ENCODE measurements at regions not wholly inside any gene's neighbourhood (a gene's known extent, or its start where the extent isn't known, plus 50 kb on each side); places are given as distances from the start of the nearest gene placed in this dataset.

- no peak for DNase-seq
These were observed 477.4 kb downstream of the RSL24D1 start for GRCh38 chr15:54719325-54719724.

DNA sequence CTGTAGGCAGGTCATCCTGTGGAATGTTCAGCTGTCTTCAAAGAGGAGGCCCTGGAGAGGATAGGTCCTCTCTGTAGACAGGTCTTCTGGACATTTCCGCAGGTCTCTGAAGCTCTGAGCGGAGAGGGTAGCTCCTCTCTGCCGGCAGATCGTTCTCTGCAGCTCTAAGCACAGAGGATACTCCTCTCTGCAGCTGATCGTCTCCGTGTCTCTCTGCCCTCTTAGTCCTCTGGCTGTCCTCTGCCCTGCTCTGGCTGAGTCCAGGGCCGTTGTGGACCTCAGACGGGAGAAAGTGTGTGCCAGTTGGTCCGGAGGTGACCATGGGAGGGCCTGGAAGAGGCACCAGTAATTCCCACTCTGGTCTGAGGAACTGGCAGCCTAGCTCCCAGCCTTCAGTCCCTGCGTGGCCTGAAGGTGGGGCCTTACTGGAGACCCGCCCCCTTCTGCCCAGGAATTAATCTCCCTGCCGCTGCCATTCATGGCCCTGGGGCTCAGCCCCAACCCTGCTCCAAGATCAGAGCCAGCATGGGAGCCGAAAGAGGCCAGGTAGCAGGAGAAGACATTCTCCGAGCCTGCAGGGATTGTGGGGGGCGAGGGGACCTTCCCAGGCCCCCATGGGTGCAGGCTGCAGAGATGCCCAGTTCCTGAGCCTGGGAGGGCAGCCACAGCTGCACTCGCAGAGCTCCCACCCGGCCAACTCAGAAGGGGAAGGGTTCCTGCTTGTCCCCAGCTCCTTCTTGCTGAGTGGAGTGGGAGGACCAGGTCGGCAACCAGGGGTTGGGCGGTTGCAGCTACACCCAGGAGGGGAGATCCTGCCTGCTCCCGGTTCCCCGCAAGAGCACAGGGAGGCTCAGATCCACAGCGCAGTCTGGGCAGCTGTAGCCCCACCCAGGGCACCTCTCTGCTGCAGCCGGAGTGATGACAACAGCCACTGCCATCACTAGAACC lies 488.7 kb downstream of the RSL24D1 start:
- DNase-seq, result no peak

GRCh38 chr15:54687628-54688027 lies 509.1 kb downstream of the RSL24D1 start:
- DNase-seq, result no peak

Measured in fibroblast of skin of back (primary cell).